ENCODE measurements at regions not wholly inside any gene's neighbourhood (a gene's known extent, or its start where the extent isn't known, plus 50 kb on each side); places are given as distances from the start of the nearest gene placed in this dataset.
"Not testable (repeated sequence)": the region's sequence is repeated elsewhere in the genome, so short reads cannot be mapped to it uniquely, and the experiment has no call there.

DNA sequence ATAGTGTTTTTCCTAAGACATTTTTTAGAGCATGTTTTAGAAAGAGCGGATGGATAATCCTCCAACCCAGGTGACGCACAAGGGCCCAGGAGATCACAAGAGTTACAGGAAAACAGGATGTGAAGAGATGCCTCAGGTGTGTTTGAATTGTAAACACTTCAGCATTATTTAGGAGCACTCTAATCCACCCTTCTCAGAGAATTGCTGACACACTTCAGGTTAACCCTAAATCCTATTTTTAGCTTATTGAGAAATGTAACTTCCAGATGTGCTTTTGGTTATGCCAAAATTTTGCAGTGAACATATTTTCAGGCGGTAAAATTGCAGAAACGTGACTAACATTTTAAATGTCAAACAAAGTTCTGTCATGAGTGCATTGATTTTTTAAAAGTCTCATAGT is 755.4 kb upstream of the CTNND2 start:
- Histone ChIP-seq H3K9ac (ENCODE audit: insufficient read depth, low read length) (no peak overlapping the region), H3K27me3 (ENCODE audit: control insufficient read depth, insufficient read depth, low read length) (no peaks in the 10 kb centered on the region), H3K27ac (ENCODE audit: insufficient read depth, low read length) (no peak overlapping the region), H3K36me3 (ENCODE audit: control insufficient read depth, insufficient read depth, low read length) (no peaks in the 10 kb centered on the region), H2AFZ (ENCODE audit: low read length) (no peak overlapping the region), H3K4me3 (replicated peaks in 1 of 4; ENCODE audit: control extremely low read depth in 1 of 4, insufficient read depth in 1 of 4, low read depth in 3 of 4, low read length in 4 of 4) (no peak overlapping the region), H3K79me2 (ENCODE audit: control insufficient read depth, insufficient read depth, low read length) (no peaks in the 10 kb centered on the region), H3K9me3 (ENCODE audit: control insufficient read depth, insufficient read depth, low read depth, low read length) (no peaks in the 10 kb centered on the region), H3K4me1 (ENCODE audit: control insufficient read depth, extremely low read depth, insufficient read depth, low read length) (no peaks in the 10 kb centered on the region), H4K20me1 (ENCODE audit: control insufficient read depth, extremely low read depth, insufficient read depth, low read length) (no peaks in the 10 kb centered on the region), H3K4me2 (ENCODE audit: extremely low read depth, insufficient read depth, low read length) (no peak overlapping the region)
- no peak for DNase-seq (ENCODE audit: low read depth in 2 of 2)
- TF ChIP-seq EZH2 (IDR thresholded peaks at IDR 0.05; ENCODE audit: low read length, missing control alignments), result no peak
- TF ChIP-seq, protein P1, sequence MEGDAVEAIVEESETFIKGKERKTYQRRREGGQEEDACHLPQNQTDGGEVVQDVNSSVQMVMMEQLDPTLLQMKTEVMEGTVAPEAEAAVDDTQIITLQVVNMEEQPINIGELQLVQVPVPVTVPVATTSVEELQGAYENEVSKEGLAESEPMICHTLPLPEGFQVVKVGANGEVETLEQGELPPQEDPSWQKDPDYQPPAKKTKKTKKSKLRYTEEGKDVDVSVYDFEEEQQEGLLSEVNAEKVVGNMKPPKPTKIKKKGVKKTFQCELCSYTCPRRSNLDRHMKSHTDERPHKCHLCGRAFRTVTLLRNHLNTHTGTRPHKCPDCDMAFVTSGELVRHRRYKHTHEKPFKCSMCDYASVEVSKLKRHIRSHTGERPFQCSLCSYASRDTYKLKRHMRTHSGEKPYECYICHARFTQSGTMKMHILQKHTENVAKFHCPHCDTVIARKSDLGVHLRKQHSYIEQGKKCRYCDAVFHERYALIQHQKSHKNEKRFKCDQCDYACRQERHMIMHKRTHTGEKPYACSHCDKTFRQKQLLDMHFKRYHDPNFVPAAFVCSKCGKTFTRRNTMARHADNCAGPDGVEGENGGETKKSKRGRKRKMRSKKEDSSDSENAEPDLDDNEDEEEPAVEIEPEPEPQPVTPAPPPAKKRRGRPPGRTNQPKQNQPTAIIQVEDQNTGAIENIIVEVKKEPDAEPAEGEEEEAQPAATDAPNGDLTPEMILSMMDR (conservative IDR thresholded peaks at IDR 0.05 in 1 of 2, IDR thresholded peaks at IDR 0.05 in 1 of 2; ENCODE audit: low read depth in 1 of 2, low read length in 2 of 2), result no peak

DNA sequence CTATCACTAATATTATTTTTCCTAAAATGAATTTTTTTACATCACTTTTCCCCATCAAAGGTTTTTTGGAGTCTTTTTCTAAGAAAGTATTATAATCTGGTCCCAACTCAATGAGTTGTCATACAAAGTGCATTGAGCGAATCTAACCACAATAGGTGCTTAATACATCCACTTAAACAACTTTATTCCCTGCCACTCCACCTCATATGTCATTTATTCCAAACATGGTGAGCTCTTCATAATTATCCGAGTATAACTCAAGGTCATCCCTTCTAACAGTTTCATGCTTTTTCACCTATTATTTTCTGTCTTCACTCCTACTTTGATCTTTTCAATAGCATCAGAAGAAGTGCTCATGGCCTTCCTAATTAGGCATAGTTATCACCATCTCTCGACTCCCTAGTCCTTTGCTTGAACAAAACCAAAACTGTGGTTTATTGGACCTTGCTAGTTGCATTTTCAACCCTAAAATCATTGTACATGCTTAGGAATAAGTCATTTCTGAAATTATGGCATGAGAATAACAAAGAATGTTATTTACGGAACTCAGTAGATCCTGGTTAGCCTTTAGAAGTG is 754.7 kb upstream of the CTNND2 start:
- Histone ChIP-seq H3K4me1 (ENCODE audit: control insufficient read depth, extremely low read depth, insufficient read depth, low read length) (no peaks in the 10 kb centered on the region), H3K4me3 (replicated peaks in 1 of 4; ENCODE audit: control extremely low read depth in 1 of 4, insufficient read depth in 1 of 4, low read depth in 3 of 4, low read length in 4 of 4) (no peak overlapping the region), H4K20me1 (ENCODE audit: control insufficient read depth, extremely low read depth, insufficient read depth, low read length) (no peaks in the 10 kb centered on the region), H2AFZ (ENCODE audit: low read length) (no peak overlapping the region), H3K36me3 (ENCODE audit: control insufficient read depth, insufficient read depth, low read length) (no peaks in the 10 kb centered on the region), H3K4me2 (ENCODE audit: extremely low read depth, insufficient read depth, low read length) (no peak overlapping the region), H3K79me2 (ENCODE audit: control insufficient read depth, insufficient read depth, low read length) (no peaks in the 10 kb centered on the region), H3K9ac (ENCODE audit: insufficient read depth, low read length) (no peak overlapping the region), H3K9me3 (ENCODE audit: control insufficient read depth, insufficient read depth, low read depth, low read length) (no peaks in the 10 kb centered on the region), H3K27ac (ENCODE audit: insufficient read depth, low read length) (no peak overlapping the region), H3K27me3 (ENCODE audit: control insufficient read depth, insufficient read depth, low read length) (no peaks in the 10 kb centered on the region)
- TF ChIP-seq, protein P1 (conservative IDR thresholded peaks at IDR 0.05 in 1 of 2, IDR thresholded peaks at IDR 0.05 in 1 of 2; ENCODE audit: low read depth in 1 of 2, low read length in 2 of 2), result no peak
- DNase-seq (ENCODE audit: low read depth in 2 of 2), result no peak

DNA sequence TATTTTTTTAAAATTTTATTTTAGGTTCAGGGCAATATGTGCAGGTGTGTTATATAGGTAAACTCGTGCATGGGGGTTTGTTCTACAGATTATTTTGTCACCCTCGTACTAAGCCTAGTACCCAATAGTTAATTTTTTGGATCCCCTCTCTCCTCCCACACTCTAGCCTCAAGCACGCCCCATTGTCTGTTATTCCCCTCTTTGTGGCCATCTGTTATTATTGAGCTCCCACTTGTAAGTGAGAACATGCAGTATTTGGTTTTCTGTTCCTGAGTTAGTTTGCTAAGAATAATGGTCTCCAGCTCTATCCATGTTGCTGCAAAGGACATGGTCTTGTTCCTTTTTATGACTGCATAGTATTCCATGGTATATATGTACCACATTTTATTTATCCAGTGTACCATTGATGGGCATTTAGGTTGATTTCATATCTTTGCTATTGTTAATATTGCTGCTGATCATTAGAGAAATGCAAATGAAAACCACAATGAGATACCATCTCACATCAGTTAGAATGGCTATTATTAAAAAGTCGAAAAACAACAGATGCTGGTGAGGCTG is 753.7 kb upstream of the CTNND2 start:
- not testable (repeated sequence) for H3K9me3 ChIP-seq (ENCODE audit: control insufficient read depth, insufficient read depth, low read depth, low read length)

More for the DNA sequence above, 753.7 kb upstream of the CTNND2 start:
- H3K4me1 ChIP-seq (ENCODE audit: control insufficient read depth, extremely low read depth, insufficient read depth, low read length); DNase-seq (ENCODE audit: low read depth in 2 of 2); H3K36me3 ChIP-seq (ENCODE audit: control insufficient read depth, insufficient read depth, low read length); H3K27ac ChIP-seq (ENCODE audit: insufficient read depth, low read length); H3K27me3 ChIP-seq (ENCODE audit: control insufficient read depth, insufficient read depth, low read length); H2AFZ ChIP-seq (ENCODE audit: low read length); H4K20me1 ChIP-seq (ENCODE audit: control insufficient read depth, extremely low read depth, insufficient read depth, low read length); H3K4me2 ChIP-seq (ENCODE audit: extremely low read depth, insufficient read depth, low read length); H3K4me3 ChIP-seq (replicated peaks in 1 of 4; ENCODE audit: control extremely low read depth in 1 of 4, insufficient read depth in 1 of 4, low read depth in 3 of 4, low read length in 4 of 4); H3K79me2 ChIP-seq (ENCODE audit: control insufficient read depth, insufficient read depth, low read length); H3K9ac ChIP-seq (ENCODE audit: insufficient read depth, low read length): not testable (repeated sequence)

Measured in fibroblast of lung (primary cell).